CD4-positive, alpha-beta T cell (primary cell): ENCODE measurements at regions not wholly inside any gene's neighbourhood (a gene's known extent, or its start where the extent isn't known, plus 50 kb on each side); places are given as distances from the start of the nearest gene placed in this dataset.

Source experiments
- ATAC-seq: fragments of 200-7000 bp; cut with Tn5 transposase; one replicate; pipeline ENCODE4 v1.10.0; 2022; ENCODE audit warnings: mild to moderate bottlenecking; ENCODE audit not compliant: poor library complexity
- CTCF ChIA-PET: fragments of 350-600 bp; sonication (Branson Sonifier 250); formaldehyde crosslinking; loops from one replicate; lab custom pipeline; 2021; ENCODE audit warnings: antibody characterized with exemption, inconsistent platforms; lab: Charles Lee
- POLR2A ChIA-PET: fragments of 350-600 bp; sonication (Branson Sonifier 250); formaldehyde crosslinking; loops from one replicate; lab custom pipeline; 2021; ENCODE audit warnings: antibody characterized with exemption, inconsistent platforms; lab: Charles Lee
- DNase-seq, 14 experiments: peaks; one replicate each; pipeline ENCODE4 v3.0.0-alpha.2; 2013 to 2020; ENCODE audit warnings: mixed read lengths in 2 of 14
- H3K27ac ChIP-seq, 2 donors: one replicate each; pipeline versions ENCODE4 v1.5.1 to v1.7.0; 2013; ENCODE audit warnings: low read length in 2 of 2, low read depth in 1 of 2, mild to moderate bottlenecking in 1 of 2
- H3K27me3 ChIP-seq, 2 experiments: 1 replicate in 1 of 2; 2 replicates in 1 of 2; pipeline versions ENCODE4 v1.6.1 to v1.7.0; 2013; ENCODE audit warnings: low read length in 2 of 2, control low read depth in 1 of 2, mild to moderate bottlenecking in 1 of 2, moderate library complexity in 1 of 2; ENCODE audit not compliant: insufficient read depth in 2 of 2, control insufficient read depth in 1 of 2
- H3K36me3 ChIP-seq: one replicate; pipeline ENCODE4 v1.6.1; 2013; ENCODE audit warnings: low read length, control low read depth; ENCODE audit not compliant: insufficient read depth
- H3K4me1 ChIP-seq: one replicate; pipeline ENCODE4 v1.6.1; 2013; ENCODE audit warnings: low read length, control low read depth; ENCODE audit not compliant: insufficient read depth
- H3K4me3 ChIP-seq: one replicate; pipeline ENCODE4 v1.5.1; 2013; ENCODE audit warnings: mild to moderate bottlenecking, low read length, moderate library complexity
- H3K9me3 ChIP-seq, 2 experiments: 1 replicate in 1 of 2; 2 replicates in 1 of 2; pipeline versions ENCODE4 v1.6.1 to v1.7.0; 2013; ENCODE audit warnings: low read length in 2 of 2, mild to moderate bottlenecking in 2 of 2, control low read depth in 1 of 2, moderate library complexity in 1 of 2; ENCODE audit not compliant: control insufficient read depth in 1 of 2, insufficient read depth in 1 of 2
- H3K27ac Mint-ChIP-seq: one replicate; pipeline ENCODE4 v1.8.0; 2020; ENCODE audit warnings: mixed read lengths
- H3K27me3 Mint-ChIP-seq: one replicate; pipeline ENCODE4 v1.8.0; 2021; ENCODE audit warnings: mixed read lengths
- H3K36me3 Mint-ChIP-seq: one replicate; pipeline ENCODE4 v1.8.0; 2021; ENCODE audit warnings: low read depth, mixed read lengths
- H3K4me1 Mint-ChIP-seq: one replicate; pipeline ENCODE4 v1.8.0; 2021; ENCODE audit warnings: low read depth, mixed read lengths
- H3K4me3 Mint-ChIP-seq: one replicate; pipeline ENCODE4 v1.8.0; 2020; ENCODE audit warnings: mild to moderate bottlenecking, mixed read lengths
- H3K9me3 Mint-ChIP-seq: one replicate; pipeline ENCODE4 v1.8.0; 2020; ENCODE audit warnings: mixed read lengths
- intact Hi-C, 2 experiments: fragments of 100-400 bp; cut with DNase I in 1 of 2; cut with micrococcal nuclease in 1 of 2; formaldehyde crosslinking; loops; one replicate each; pipeline versions ENCODE4 v1.15.1 to v1.9.0; 2023 to 2025; cut with DNase I, micrococcal nuclease
- TF ChIP-seq, protein P1 (sequence below): fragments of 200-600 bp; IDR thresholded peaks from one replicate; pipeline ENCODE4 v1.8.0; 2022; ENCODE audit warnings: antibody characterized with exemption, mild to moderate bottlenecking

DNA sequence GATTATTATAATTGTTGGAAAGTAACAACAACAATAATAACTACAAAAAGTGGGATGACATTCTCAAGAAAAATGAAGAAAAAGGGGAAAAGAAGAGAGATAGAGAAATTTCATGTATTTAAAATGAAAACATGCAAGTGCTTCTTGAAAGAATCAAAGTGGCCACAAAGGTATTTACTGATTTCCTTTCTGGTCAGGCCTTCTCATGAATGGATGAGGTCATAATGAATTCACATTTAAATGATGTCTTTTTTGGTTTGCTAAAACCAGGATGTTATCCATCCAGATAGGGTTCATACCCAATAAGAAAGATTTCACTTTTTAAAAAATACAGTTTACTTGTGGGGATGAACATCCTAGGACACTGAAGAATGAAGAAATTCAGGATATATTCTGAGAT is 446.4 kb upstream of the PTGER4 start:
- Histone ChIP-seq H3K4me1 (no peaks in the 10 kb centered on the region), H3K27ac (no peak overlapping the region), H3K9me3 (no peaks in the 10 kb centered on the region), H3K27me3 (no peaks in the 10 kb centered on the region), H3K4me3 (no peak overlapping the region), H3K36me3 (no peaks in the 10 kb centered on the region)
- Mint-ChIP-seq H3K36me3 (no peaks in the 10 kb centered on the region), H3K27ac (no peak overlapping the region), H3K27me3 (no peaks in the 10 kb centered on the region), H3K9me3 (no peaks in the 10 kb centered on the region), H3K4me3 (no peak overlapping the region), H3K4me1 (no peaks in the 10 kb centered on the region)
- CTCF ChIA-PET: no interaction called here
- intact Hi-C loops: no loop called here
- DNase-seq: no peak
- ATAC-seq: no peak
- TF ChIP-seq, protein P1, sequence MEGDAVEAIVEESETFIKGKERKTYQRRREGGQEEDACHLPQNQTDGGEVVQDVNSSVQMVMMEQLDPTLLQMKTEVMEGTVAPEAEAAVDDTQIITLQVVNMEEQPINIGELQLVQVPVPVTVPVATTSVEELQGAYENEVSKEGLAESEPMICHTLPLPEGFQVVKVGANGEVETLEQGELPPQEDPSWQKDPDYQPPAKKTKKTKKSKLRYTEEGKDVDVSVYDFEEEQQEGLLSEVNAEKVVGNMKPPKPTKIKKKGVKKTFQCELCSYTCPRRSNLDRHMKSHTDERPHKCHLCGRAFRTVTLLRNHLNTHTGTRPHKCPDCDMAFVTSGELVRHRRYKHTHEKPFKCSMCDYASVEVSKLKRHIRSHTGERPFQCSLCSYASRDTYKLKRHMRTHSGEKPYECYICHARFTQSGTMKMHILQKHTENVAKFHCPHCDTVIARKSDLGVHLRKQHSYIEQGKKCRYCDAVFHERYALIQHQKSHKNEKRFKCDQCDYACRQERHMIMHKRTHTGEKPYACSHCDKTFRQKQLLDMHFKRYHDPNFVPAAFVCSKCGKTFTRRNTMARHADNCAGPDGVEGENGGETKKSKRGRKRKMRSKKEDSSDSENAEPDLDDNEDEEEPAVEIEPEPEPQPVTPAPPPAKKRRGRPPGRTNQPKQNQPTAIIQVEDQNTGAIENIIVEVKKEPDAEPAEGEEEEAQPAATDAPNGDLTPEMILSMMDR: no peak
- POLR2A ChIA-PET: no interaction called here

DNA sequence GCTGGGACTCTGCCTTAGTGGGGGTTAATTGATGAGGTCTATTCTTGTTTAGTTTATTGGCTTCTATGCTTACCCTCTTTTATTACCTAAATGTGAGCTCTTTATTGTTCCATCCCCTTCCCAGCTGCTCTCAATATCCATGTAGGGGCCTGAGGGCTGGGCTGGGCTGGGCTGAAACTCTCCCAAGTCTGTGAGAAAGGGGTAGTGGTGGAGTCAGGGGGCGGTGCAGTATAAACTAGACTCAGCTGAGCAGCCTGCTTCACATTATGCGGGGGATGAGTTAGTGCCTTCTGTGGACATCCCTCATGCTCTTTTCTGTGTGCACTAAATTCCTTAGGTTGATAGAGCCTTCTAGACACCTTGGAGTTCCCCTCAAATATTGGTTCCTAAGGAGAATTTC is 451.8 kb upstream of the PTGER4 start:
- CTCF ChIA-PET: no interaction called here
- H3K27ac Mint-ChIP-seq: no peak overlapping the region

DNA sequence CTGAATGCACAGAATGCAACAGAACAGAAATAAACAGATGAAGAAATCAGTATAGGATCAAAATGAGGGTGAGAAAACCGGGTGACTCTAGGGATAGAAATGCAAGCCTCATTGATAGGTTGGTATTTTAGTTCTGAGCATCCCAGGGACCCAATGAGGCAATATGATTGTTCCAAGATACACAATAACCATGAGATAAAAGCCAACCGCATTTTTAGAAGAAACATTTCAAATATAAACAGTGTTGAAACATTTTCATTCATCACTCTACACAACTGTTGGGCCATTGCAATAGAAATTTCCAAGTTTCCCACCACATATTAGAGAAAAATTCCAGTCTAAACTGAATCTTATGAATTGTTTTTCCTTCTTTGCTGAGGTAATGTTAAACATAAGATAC is 452.3 kb upstream of the PTGER4 start:
- ChIA-PET CTCF (no interaction called here), POLR2A (no interaction called here)
- H3K4me3 ChIP-seq: no peak overlapping the region
- TF ChIP-seq, protein P1: no peak
- no peak overlapping the region for H3K27ac ChIP-seq
- intact Hi-C loops: no loop called here
- H3K27me3 ChIP-seq: no peaks in the 10 kb centered on the region
- no peaks in the 10 kb centered on the region for H3K9me3 ChIP-seq
- H3K27ac Mint-ChIP-seq: no peak overlapping the region
- peaks cover 4% of the 10 kb centered on the region for H3K27me3 Mint-ChIP-seq
- H3K4me3 Mint-ChIP-seq: no peak overlapping the region
- no peaks in the 10 kb centered on the region for H3K36me3 ChIP-seq
- no peak for DNase-seq
- H3K9me3 Mint-ChIP-seq: no peaks in the 10 kb centered on the region
- peaks cover 4% of the 10 kb centered on the region for H3K4me1 ChIP-seq
- ATAC-seq: no peak
- H3K4me1 Mint-ChIP-seq: peaks cover 9% of the 10 kb centered on the region
- no peaks in the 10 kb centered on the region for H3K36me3 Mint-ChIP-seq

More for the DNA sequence above, 451.8 kb upstream of the PTGER4 start:
- H3K27me3 ChIP-seq: no peaks in the 10 kb centered on the region
- H3K4me1 Mint-ChIP-seq: peaks cover 9% of the 10 kb centered on the region
- H3K4me1 ChIP-seq: peaks cover 4% of the 10 kb centered on the region
- no peak for DNase-seq
- no peaks in the 10 kb centered on the region for H3K9me3 Mint-ChIP-seq
- no peak for ATAC-seq
- TF ChIP-seq, protein P1: no peak
- H3K9me3 ChIP-seq: no peaks in the 10 kb centered on the region
- no peak overlapping the region for H3K27ac ChIP-seq
- no peak overlapping the region for H3K4me3 ChIP-seq
- no peak overlapping the region for H3K4me3 Mint-ChIP-seq
- no peaks in the 10 kb centered on the region for H3K36me3 Mint-ChIP-seq
- intact Hi-C loops: no loop called here
- H3K36me3 ChIP-seq: no peaks in the 10 kb centered on the region
- H3K27me3 Mint-ChIP-seq: peaks cover 4% of the 10 kb centered on the region
- POLR2A ChIA-PET: no interaction called here
